ENCODE measurements at regions not wholly inside any gene's neighbourhood (a gene's known extent, or its start where the extent isn't known, plus 50 kb on each side); places are given as distances from the start of the nearest gene placed in this dataset.

GRCh38 chr6:71642793-71643192, 243.6 kb upstream of the RIMS1 start:
- TF ChIP-seq CTCF (IDR thresholded peaks at IDR 0.05; ENCODE audit: low read depth, low read length) (no peak), POLR2A (IDR thresholded peaks at IDR 0.05; ENCODE audit: extremely low read depth, insufficient read length) (no peak), MAX (IDR thresholded peaks at IDR 0.05; ENCODE audit: low read depth, low read length) (no peak)
